ENCODE measurements at regions not wholly inside any gene's neighbourhood (a gene's known extent, or its start where the extent isn't known, plus 50 kb on each side); places are given as distances from the start of the nearest gene placed in this dataset.

DNA sequence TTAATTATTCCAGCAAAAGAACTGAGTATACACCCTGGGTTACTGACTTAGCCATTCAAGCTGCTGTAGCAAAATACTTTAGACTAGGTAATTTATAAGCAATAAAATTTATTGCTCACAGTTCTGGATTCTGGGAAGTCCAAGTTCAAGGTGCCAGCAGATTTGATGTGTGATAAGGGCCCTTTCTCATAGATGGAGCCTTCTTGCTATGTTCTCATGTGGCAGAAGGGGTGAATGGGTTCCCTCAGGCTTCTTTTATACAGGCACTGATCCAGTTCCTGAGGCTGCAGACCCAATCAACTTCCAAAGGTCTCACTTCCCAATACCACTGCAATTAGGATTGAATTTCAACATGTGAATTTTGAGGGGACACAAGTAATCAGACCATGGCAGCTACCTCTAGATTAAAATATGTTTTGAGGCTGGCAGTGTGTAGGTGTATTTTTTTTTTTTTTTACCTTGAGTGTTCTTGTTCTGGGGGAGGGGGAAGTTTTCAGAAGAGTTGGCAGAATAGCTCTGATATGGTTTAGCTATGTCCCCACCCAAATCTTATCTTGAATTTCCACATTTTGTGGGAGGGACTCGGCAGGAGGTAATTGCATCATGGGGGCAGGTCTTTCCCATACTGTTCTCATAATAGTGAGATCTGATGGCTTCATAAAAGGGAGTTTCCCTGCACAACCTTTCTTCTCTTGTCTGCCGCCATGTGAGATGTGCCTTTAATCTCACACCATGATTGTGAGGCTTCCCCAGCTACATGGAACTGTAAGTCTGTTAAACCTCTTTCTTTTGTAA is 178.2 kb downstream of the RASSF9 start:
- no peak for DNase-seq (ENCODE audit: low read depth in 2 of 2)
- H3K9me3 ChIP-seq (ENCODE audit: control insufficient read depth, insufficient read depth, low read depth, low read length): no peaks in the 10 kb centered on the region
- no peak overlapping the region for H3K4me3 ChIP-seq (replicated peaks in 1 of 4; ENCODE audit: control extremely low read depth in 1 of 4, insufficient read depth in 1 of 4, low read depth in 3 of 4, low read length in 4 of 4)
- no peaks in the 10 kb centered on the region for H3K27me3 ChIP-seq (ENCODE audit: control insufficient read depth, insufficient read depth, low read length)
- H2AFZ ChIP-seq (ENCODE audit: low read length): no peak overlapping the region
- no peaks in the 10 kb centered on the region for H4K20me1 ChIP-seq (ENCODE audit: control insufficient read depth, extremely low read depth, insufficient read depth, low read length)
- H3K4me1 ChIP-seq (ENCODE audit: control insufficient read depth, extremely low read depth, insufficient read depth, low read length): no peaks in the 10 kb centered on the region
- H3K4me2 ChIP-seq (ENCODE audit: extremely low read depth, insufficient read depth, low read length): no peak overlapping the region
- H3K36me3 ChIP-seq (ENCODE audit: control insufficient read depth, insufficient read depth, low read length): no peaks in the 10 kb centered on the region
- no peaks in the 10 kb centered on the region for H3K79me2 ChIP-seq (ENCODE audit: control insufficient read depth, insufficient read depth, low read length)
- H3K27ac ChIP-seq (ENCODE audit: insufficient read depth, low read length): no peak overlapping the region
- H3K9ac ChIP-seq (ENCODE audit: insufficient read depth, low read length): no peak overlapping the region
- TF ChIP-seq EZH2 (IDR thresholded peaks at IDR 0.05; ENCODE audit: low read length, missing control alignments): no peak
- TF ChIP-seq, protein P1, sequence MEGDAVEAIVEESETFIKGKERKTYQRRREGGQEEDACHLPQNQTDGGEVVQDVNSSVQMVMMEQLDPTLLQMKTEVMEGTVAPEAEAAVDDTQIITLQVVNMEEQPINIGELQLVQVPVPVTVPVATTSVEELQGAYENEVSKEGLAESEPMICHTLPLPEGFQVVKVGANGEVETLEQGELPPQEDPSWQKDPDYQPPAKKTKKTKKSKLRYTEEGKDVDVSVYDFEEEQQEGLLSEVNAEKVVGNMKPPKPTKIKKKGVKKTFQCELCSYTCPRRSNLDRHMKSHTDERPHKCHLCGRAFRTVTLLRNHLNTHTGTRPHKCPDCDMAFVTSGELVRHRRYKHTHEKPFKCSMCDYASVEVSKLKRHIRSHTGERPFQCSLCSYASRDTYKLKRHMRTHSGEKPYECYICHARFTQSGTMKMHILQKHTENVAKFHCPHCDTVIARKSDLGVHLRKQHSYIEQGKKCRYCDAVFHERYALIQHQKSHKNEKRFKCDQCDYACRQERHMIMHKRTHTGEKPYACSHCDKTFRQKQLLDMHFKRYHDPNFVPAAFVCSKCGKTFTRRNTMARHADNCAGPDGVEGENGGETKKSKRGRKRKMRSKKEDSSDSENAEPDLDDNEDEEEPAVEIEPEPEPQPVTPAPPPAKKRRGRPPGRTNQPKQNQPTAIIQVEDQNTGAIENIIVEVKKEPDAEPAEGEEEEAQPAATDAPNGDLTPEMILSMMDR (conservative IDR thresholded peaks at IDR 0.05 in 1 of 2, IDR thresholded peaks at IDR 0.05 in 1 of 2; ENCODE audit: low read depth in 1 of 2, low read length in 2 of 2): no peak

DNA sequence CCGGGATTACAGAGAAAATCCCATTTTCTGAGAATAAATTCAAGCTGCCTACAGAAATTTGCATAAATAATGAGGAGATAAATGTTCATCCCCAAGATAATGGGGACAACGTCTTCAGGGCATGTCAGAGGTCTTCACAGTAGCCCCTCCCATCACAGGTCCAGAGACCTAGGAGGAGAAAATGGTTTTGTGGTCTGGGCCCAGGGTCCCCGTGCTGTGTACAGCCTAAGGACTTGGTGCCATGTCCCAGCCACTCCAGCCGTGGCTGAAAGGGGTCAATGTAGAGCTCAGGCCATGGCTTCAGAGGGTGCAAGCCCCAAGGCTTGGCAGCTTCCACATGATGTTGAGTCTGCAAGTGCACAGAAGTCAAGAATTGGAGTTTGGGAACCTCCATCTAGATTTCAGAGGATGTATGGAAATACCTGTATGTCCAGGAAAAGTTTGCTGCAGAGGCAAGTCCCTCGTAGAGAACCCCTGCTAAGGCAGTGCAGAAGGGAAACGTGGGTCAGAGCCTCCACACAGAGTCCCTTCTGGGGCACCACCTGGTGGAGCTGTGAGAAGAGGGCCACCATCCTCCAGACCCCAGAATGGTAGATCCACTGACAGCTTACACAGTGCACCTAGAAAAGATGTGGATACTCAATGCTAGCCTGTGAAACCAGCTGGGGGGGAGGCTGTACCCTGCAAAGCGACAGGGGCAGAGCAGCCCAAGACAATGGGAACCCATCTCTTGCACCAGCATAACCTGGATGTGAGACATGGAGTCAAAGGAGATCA is 176.3 kb downstream of the RASSF9 start:
- Histone ChIP-seq H4K20me1 (ENCODE audit: control insufficient read depth, extremely low read depth, insufficient read depth, low read length) (no peaks in the 10 kb centered on the region), H3K9ac (ENCODE audit: insufficient read depth, low read length) (no peak overlapping the region), H3K4me1 (ENCODE audit: control insufficient read depth, extremely low read depth, insufficient read depth, low read length) (no peaks in the 10 kb centered on the region), H3K4me2 (ENCODE audit: extremely low read depth, insufficient read depth, low read length) (no peak overlapping the region), H3K27ac (ENCODE audit: insufficient read depth, low read length) (no peak overlapping the region), H3K9me3 (ENCODE audit: control insufficient read depth, insufficient read depth, low read depth, low read length) (no peaks in the 10 kb centered on the region), H3K36me3 (ENCODE audit: control insufficient read depth, insufficient read depth, low read length) (no peaks in the 10 kb centered on the region), H3K27me3 (ENCODE audit: control insufficient read depth, insufficient read depth, low read length) (no peaks in the 10 kb centered on the region), H2AFZ (ENCODE audit: low read length) (no peak overlapping the region), H3K4me3 (replicated peaks in 1 of 4; ENCODE audit: control extremely low read depth in 1 of 4, insufficient read depth in 1 of 4, low read depth in 3 of 4, low read length in 4 of 4) (no peak overlapping the region), H3K79me2 (ENCODE audit: control insufficient read depth, insufficient read depth, low read length) (no peaks in the 10 kb centered on the region)
- TF ChIP-seq EZH2 (IDR thresholded peaks at IDR 0.05; ENCODE audit: low read length, missing control alignments): no peak
- TF ChIP-seq, protein P1 (conservative IDR thresholded peaks at IDR 0.05 in 1 of 2, IDR thresholded peaks at IDR 0.05 in 1 of 2; ENCODE audit: low read depth in 1 of 2, low read length in 2 of 2): no peak
- no peak for DNase-seq (ENCODE audit: low read depth in 2 of 2)

DNA sequence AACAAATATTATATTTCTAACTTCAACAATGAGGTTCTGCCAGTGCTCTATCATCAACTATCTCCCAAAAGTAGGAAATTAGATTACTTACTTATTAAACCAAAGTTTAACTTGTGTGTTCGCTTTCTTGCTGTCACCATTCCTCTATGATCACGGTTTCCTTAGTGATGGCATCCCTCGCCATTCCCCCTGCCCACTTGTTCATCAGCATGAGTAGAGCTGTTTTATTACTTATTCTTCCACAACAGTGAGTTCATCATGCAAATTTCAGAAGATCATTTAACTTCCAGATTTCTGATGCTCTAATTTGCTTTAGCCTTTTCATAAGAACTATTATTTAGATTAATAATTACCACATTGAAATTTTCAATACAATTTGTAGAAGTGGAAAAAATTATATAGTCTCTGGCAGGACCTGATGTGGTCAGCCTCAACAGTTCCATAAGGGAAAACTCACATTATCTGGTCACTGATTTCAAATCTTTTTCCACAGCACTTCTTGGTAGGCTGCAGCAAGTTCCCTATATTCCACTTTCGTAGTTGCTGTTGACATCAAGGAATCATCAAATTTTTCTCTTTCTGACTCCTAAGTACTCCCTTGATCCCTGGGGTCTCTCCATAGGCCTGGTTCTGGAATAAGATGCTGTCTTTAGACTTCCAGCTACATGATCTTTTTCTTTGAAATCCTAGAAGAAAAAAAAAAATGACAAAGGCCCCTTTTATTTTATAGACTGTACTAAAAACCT is 174.6 kb downstream of the RASSF9 start:
- no peak overlapping the region for H3K9ac ChIP-seq (ENCODE audit: insufficient read depth, low read length)
- no peaks in the 10 kb centered on the region for H4K20me1 ChIP-seq (ENCODE audit: control insufficient read depth, extremely low read depth, insufficient read depth, low read length)
- H3K4me2 ChIP-seq (ENCODE audit: extremely low read depth, insufficient read depth, low read length): no peak overlapping the region
- no peaks in the 10 kb centered on the region for H3K4me1 ChIP-seq (ENCODE audit: control insufficient read depth, extremely low read depth, insufficient read depth, low read length)
- no peak overlapping the region for H3K27ac ChIP-seq (ENCODE audit: insufficient read depth, low read length)
- no peak overlapping the region for H2AFZ ChIP-seq (ENCODE audit: low read length)
- no peaks in the 10 kb centered on the region for H3K9me3 ChIP-seq (ENCODE audit: control insufficient read depth, insufficient read depth, low read depth, low read length)
- no peaks in the 10 kb centered on the region for H3K36me3 ChIP-seq (ENCODE audit: control insufficient read depth, insufficient read depth, low read length)
- H3K27me3 ChIP-seq (ENCODE audit: control insufficient read depth, insufficient read depth, low read length): no peaks in the 10 kb centered on the region
- H3K4me3 ChIP-seq (replicated peaks in 1 of 4; ENCODE audit: control extremely low read depth in 1 of 4, insufficient read depth in 1 of 4, low read depth in 3 of 4, low read length in 4 of 4): no peak overlapping the region
- DNase-seq (ENCODE audit: low read depth in 2 of 2): no peak
- H3K79me2 ChIP-seq (ENCODE audit: control insufficient read depth, insufficient read depth, low read length): no peaks in the 10 kb centered on the region
- no peak for TF ChIP-seq EZH2 (IDR thresholded peaks at IDR 0.05; ENCODE audit: low read length, missing control alignments)
- TF ChIP-seq, protein P1 (conservative IDR thresholded peaks at IDR 0.05 in 1 of 2, IDR thresholded peaks at IDR 0.05 in 1 of 2; ENCODE audit: low read depth in 1 of 2, low read length in 2 of 2): no peak
